ENCODE measurements at regions not wholly inside any gene's neighbourhood (a gene's known extent, or its start where the extent isn't known, plus 50 kb on each side); places are given as distances from the start of the nearest gene placed in this dataset.

DNA sequence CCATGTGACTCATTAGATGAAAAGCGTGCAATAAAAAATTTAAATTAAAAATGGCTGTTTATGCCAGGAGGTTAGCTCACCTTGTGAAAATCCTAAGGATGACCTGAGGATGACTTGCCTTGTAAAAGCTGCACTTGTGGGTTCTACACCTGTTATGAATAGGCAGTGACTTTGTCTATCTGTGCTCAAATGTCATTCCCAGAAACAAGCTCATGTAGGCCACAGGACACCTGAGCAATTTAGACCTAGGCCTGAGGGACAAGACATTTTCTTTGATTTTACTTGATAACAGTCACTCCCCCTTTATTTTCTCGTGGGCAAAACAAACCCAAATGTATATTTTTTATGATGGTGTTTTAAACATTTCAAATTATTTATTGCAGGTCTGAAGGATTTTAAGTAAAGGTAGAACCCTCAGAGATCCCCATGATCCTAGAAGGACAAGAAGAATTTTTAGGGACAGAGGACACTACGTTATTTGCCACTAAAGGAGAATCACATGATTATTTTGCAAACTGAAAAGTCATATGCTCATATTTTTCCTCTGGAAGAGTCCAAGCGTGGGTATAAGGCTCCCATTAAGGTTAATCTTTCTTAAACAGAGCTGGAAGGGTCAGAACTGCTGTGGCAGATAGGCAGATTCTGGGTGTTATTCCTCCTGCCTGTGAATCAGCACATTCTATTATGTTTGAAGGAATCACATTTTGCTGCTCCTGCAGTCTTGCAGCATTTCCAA, 277.5 kb upstream of the MAN1A1 start:
- no peak for DNase-seq

DNA sequence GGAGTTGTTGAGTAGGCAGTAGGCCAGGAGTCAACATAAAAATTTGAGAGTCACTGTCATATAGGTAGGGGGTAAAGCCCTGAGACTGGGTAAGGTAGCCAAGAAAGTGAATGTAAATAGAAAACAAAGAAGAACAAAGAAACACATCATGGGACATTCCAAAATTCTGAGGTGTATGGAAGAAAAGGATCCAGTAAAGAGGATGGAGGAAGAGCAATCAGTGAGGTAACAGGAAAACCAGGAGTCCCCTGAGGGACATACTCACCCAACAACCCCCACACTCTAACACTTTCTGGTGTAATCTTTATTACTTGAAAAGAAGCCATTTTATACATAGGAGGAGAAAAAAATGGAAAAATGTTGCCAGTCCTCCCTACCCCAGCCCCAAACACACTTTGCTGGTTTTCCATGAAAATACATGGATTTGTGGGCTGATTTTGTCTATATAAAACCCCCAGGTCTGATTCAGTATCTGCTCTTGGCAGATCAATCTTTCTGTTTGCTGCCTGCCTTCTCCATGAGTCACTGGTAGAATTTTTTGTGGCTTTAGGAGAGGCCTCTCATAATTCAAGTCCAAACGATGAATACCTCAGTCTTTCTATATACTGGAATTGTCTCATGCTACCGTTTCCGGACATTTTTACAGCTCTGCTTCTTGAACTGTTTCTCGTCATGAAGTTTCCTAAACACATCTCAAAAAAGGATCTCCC, 271.4 kb upstream of the MAN1A1 start:
- no peak for DNase-seq

DNA sequence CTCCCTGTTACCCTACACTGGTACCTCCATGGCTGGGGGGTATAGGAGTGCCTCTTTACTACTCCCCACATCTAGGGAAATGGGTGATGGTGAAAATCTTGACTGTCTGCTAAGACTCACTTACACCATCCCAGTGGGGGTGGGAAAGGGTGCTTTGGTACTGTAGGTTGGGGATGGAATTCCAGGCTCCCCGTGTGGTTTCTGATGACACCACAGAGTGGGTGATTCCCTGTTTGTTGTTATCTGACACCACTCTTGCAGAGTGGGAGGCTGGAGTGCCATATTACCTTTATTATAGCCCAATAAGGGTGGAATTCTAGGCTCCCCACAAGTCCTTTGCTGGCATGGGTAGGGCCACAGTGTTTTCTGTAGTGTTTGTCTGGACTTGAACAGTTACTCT, 264.6 kb upstream of the MAN1A1 start:
- DNase-seq, result no peak

DNA sequence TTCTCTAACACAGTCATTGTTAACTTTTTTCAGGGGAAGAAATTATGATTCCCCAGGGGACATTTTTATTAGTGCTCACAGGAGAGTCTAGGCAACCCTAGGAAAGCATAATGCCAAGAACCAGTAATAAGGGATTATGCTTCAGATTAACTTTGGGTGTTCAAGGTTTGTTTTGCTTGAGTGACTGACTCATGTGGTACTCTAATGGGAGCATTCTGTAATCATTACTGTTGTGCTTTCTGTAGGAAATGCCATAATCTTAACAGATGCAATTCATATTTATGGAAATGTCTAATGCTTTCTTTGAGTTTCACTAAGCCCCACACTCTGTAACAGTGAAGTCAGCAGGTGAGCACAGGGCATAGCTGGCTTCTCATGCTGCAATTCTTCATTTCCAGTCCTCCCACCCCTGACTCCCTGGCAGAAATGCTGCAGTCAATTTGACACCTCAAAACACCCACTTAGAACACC, 263.4 kb upstream of the MAN1A1 start:
- no peak for DNase-seq

DNA sequence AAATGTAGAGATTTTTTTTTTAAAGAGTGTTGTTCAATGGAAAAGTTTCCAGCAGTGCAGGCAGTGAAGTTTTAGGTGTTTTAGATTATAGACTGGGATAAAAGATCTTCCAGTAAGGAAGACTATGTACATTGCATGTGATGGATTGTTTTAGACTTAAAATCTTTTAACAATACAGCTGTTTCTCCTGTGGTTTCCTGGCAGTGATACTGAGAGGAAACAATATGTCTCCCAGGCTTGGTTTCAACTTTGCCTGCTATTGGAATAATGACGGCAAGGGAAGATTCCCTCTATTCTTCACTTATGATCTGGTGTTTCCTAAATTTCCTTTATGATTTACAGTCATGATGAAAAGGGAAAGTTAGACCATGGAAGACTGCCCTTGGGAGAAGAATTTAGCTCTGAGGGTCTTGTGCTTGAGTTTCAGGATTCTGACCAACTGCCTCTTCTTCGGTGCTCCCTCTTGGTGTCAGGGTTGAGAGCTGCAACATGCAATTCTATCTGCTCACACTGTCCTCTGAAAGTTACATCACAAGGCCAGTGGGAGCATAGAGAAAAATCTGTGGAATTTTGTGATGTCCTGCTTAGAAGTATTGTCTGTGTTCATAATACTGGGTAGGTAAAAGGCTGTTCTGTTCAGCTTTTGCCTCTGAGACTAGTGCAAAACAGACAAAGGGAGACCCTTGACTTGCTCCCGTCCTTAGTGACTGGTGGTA, 262.8 kb upstream of the MAN1A1 start:
- no peak for DNase-seq

DNA sequence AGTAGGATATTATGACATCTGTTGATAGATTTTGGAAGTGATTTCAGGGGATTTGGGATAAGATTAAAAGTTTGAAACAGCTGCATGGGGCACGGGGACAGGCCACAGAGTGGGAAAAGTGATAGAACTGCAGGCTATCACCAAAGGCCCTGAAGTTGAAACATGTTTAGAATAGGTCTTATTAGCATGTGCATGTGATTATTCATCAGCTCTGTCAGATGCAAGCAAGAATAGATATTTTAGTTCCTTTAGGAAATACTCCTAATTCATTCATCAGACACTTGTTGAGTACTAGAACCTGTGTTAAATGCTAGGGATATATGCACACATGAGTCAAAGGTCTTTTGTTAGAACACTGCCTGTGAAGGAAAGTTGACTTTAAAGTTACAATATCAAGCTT, 261.2 kb upstream of the MAN1A1 start:
- no peak for DNase-seq

DNA sequence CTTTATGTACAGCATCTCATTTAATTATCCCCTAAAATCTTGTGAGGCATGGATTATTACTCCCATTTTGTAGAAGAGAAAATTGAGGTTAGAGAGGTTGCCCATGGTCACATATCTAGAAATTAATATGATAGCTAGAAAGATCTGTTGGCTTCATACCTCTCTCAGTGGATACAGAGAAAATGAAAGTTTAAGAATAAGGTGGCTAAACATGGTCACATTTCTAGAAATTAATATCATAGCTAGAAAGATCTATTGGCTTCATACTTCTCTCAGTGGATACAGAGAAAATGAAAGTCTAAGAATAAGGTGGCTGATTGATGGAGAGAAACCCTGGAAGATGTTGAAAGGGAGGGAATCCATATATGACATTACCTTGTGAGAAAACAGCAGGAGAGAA, 260.7 kb upstream of the MAN1A1 start:
- no peak for DNase-seq

DNA sequence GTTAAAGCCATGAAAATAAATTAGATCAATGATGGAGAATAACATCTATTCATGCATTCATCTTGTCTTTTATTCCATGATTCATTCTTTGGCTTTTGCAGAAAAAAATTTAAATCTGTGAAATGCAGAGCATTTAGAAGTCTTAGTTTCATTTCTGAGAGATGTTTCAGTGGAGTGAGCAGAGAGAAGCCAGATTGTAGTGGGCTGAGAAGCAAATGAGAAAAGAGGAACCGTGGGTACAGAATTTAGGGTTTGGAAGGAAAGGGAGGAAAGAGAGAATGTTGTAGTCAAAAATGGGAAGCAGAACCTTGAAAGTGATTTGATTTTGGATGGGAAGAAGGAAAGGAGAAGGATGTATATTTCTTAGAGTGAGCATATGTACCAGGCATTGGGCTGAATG, 260.3 kb upstream of the MAN1A1 start:
- DNase-seq, result no peak

DNA sequence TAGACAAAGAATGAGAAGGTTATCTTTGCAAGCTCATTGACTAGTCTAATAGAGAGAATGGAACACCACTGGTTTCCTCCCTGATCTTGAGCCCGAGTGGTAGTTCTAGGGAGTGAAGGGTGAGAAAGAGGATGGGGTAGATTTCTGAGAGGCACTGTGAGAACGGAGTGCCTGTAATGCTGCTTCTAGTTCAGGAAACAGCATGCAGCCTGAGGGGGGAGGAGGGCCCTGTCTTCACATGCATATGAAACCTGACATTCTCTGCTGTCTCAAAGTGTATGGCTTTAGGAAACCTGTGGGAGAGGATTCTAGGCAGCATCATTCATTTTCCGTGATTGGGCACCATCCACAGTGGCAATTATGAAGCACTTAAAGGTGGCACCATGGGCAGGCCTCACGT, 259.4 kb upstream of the MAN1A1 start:
- DNase-seq, result no peak

DNA sequence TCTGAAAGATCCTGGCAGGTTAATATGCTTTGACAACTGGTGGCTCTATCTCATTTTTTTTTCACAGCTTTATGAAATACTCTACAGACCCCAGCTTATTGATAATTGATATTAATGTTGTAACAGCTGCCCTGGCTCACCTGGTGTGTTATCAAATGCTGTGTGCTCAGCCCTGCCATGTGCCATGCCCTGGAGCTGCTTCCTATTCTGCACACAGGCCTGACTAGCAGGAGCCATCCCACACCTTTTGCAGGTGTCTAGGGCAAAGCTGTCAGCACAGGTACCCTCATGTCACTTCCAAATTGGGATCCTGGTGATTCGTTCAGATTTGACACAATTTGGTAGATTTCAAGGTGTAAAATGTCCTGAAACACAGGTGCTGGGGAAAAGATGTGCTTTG, 254.6 kb upstream of the MAN1A1 start:
- no peak for DNase-seq

DNA sequence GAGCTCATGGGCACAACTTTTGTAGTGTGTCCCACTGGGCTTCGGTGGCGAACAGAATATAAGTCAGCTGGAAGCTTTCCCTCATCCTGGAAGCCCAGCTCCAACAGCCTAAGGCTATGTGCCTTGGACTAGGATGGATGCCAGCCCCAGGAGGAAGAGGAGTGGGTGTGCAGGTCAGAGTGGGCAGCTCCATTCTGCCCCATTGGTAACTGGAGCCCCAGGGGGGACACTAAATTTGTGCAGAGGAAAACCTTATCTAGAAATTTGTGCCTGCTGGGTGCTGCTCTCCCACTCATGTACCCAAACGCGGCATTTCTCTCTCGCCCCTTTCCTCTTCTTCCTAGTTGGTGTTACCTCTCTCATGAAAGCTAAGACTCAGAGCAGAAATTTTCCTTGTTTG, 253.9 kb upstream of the MAN1A1 start:
- DNase-seq, result no peak

DNA sequence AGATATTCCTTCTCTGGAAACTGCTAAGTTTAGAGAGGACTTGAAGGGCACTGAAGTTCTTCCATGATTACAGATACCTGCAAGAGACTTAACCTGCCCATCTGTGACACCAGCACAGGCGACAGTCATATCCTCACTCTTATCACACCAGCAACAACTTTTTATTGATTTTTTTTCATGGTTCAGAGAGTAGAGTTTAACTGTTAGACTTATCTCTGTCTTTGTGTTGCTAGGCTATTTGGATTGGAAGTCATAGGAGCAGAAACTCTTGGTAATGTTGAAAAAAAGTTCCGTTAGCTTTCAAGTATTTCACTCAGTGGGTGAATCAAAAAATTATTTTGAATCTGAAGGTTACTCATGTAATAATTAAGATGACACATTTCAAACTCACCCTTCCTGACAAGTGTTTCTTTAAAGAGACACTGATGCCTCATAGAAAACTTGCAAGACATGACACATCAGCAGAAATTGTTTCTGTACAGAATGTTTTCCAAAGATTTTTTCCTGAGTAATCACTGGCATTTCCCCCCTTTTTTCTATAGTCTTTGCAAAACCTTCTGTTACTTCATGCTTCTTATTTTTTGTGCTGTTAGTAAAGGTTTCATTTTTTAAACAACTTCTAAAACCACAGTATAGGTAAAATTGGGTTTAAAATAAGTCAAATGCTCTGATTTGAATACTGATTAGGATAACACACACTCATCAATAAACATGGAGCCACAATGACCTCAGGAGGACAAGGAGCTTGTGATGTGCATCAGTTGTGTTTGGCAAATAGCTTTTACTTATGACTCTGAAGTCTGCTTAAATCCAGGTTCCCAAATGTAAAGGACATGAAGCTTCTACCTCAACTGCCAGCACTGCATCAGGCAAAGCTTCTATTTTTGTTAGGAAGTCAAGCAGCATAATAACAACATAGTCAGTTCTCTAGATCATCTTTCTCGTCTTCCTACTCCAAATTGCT, 252.9 kb upstream of the MAN1A1 start:
- DNase-seq, result no peak

DNA sequence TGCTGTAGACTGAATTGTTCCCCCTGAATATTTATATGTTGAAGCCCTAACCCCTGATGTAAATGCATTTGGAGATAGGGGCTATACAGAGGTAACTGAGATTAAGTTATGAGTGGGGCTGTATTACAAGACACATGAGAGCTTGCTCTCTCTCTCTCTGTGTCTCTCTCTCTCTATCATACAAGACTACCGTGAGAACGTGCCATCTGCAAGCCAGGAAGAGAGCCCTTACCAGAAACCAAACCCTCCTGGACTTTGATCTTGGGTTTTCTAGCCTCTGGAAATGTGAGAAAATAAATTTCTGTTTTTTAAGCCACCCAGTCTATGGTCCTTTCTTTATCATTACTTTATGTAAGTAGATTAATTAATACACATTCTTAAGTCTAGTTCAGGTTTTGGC, 249.3 kb upstream of the MAN1A1 start:
- DNase-seq, result no peak

DNA sequence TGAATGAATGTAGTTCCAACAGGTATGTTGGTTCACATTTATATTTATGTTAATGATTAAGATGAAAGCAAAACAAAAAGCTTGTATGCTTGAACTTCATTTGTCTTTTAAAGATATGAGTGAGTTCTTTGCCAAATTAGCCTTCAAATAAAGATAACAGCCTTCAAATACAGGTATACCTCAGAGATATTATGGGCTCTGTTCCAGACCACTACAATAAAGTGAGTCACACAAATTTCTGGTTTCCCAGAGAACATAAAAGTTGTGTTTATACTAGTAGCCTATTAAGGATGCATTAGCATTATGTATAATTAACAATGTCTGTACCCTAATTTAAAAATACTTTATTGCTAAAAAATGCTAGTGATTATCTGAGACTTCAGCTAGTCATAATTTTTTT, 245.3 kb upstream of the MAN1A1 start:
- DNase-seq, result no peak

DNA sequence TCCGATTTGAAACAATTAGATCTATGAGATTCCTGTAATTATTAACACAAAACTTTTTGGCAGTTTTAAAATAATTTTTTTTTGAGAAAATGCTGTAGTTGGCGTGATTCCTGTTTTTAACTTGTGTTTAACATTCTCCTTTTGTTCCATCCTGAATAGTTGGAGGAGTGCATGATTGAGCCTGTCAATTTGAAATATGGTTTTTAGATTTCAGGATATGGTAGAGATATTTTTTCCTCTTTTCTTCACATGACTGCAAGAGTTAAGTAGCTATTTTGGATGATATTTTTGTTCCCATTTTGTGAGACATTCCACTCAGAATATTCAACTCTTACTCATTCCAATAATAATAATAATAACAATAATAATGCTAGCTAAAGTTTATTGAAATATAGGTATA, 241.7 kb upstream of the MAN1A1 start:
- no peak for DNase-seq

DNA sequence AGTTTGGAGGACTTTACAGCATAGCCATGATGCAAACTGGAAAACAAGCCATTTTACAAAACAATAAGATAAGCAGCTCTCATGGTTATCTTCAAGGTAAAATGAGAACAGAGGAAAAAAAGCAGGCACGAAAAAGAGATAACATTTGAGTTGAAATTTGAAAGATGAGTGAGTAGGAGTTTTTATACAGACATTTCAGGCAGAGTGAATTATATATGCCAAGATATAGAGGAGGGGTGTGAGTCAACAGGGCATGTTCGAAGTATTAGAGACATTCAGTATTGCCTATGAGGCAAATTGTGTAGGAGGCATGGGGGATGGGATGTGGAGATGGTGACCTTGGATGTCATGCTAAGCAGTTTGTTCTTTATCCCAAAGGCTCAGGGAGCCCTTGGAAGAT, 240.5 kb upstream of the MAN1A1 start:
- DNase-seq, result no peak

DNA sequence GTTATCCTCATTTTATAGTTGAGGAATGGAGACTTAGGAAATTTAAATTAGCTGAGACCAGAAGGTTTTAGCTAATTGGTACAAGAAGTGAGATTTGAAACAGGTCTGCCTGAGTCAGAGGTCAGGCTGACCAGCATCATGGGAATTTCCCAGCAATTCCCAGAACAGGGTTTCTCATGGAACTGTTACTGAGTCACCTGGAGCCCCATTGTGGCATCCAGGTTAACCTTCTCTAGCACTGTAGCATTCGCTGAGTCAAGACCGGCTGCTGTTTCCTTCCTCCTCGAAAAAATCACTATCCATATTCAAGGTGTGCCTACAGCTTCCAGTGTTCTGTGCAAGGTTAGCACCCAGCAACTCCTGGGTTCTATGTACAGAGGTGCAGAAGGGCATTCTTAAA, 238.0 kb upstream of the MAN1A1 start:
- DNase-seq, result no peak

DNA sequence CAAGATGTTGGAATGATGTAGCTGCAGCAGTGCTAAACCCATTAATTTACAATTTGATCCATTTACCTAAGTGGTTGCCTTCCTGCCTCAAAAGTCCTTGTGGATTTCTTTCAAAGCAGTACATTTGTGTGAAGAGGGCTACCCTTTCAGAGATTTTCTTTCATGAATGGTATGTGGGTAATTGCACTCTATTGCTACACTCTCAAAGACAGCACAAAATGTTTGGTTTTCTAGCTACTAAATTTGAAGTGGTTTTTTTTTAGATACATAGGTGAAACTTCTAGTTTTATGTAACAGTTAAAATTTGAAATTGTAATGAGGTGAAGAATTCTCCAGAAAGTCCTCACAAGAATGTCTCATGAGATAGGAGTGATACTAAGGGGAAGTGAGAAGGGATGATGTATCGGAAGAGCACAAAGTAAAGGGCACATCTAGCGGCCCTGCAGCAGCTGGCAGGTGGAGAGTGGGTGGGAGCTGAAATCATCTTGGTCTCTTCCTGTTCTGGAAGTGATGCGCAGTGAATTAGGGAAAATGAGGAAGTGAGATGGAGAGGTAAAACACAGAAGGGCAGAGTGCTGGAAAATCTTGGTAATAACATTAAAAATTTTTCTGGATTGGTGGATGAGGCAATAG, 236.8 kb upstream of the MAN1A1 start:
- no peak for DNase-seq

DNA sequence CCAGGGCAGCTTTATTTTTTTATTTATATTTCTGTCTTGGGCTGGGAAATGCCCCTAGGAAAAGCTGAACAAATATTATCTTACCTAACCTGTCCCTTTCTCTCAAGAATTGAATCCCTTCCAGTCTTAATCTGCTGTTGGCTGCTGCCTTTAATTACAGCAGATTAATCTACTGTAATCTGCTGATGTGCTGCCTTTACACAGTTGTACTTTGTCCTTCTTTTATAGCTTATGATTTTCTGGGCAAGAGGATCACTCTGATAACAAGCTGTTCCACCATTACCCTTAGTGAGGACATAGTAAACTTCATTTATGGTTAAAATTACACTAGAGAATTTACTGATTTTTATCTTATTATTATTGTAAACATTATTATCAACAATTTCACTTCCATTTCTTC, 234.5 kb upstream of the MAN1A1 start:
- DNase-seq, result no peak

DNA sequence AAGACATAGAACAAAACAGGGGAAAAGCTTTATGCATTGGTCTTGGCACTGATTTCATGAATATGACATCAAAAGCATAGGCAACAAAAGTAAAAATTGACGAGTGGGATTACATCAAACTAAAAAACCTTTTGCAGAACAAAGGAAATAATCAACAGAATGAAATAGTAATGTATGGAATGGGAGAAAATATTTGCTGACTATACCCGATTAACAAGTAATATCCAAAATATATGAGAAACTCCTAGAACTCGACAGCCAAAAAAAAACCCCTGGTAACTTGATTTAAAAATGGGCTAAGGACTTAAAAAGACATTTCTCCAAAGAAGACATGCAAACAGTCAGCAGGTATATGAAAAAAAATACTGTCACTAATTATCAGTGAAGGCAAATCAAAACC, 231.7 kb upstream of the MAN1A1 start:
- no peak for DNase-seq

DNA sequence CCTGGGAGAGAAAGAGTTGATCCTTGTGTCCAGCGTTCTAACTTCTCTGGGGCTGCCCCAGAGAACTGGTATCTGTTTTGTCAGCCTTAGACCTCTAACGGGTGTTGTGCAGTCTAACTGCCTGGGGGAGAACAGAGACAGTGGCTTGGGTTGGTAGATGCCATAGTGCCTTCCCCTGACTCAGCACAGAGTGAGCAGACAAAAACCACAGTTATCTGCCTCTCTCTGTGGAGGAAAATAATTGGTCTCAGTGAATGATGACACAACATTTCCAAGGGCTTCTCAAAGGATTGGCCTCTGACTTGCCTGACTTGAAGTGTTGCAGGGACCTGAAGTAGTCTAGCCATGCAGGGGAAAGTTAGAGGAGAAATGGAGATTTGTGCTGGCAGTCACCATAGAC, 226.2 kb upstream of the MAN1A1 start:
- DNase-seq, result no peak

DNA sequence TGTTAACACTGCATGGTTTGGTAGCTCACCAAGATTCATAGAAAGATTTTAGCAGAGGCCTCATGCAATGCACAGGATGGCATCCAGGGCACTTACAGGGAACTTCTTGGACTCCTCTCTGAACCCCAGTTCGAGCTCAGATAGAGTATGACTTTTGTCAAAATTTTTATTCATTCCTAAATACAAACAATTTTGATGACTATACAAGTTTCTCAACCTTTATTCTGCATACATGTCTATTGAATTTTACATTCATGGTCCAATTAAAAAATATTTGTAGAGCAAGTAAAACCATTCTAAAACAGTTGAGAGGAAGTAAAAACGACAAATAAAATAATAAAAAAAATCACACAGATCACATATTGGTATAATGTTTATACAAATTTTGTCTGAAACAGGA, 219.0 kb upstream of the MAN1A1 start:
- no peak for DNase-seq

Measured in stimulated activated CD4-positive, alpha-beta T cell treated with anti-CD3 and anti-CD28 coated beads, Interleukin-4, amount 100 ng/mL, for 1 hour (primary cell).